ENCODE measurements at regions not wholly inside any gene's neighbourhood (a gene's known extent, or its start where the extent isn't known, plus 50 kb on each side); places are given as distances from the start of the nearest gene placed in this dataset.
A peak's percentile ranks its signal among the peaks of the same experiment; 100 is the strongest.
"Not testable (repeated sequence)": the region's sequence is repeated elsewhere in the genome, so short reads cannot be mapped to it uniquely, and the experiment has no call there.

- DNase-seq, result no peak
Observed at GRCh38 chr4:42824278-42824977, 68.1 kb upstream of the GRXCR1 start.

GRCh38 chr4:42821230-42821629 is 71.3 kb upstream of the GRXCR1 start:
- DNase-seq, result no peak

DNA sequence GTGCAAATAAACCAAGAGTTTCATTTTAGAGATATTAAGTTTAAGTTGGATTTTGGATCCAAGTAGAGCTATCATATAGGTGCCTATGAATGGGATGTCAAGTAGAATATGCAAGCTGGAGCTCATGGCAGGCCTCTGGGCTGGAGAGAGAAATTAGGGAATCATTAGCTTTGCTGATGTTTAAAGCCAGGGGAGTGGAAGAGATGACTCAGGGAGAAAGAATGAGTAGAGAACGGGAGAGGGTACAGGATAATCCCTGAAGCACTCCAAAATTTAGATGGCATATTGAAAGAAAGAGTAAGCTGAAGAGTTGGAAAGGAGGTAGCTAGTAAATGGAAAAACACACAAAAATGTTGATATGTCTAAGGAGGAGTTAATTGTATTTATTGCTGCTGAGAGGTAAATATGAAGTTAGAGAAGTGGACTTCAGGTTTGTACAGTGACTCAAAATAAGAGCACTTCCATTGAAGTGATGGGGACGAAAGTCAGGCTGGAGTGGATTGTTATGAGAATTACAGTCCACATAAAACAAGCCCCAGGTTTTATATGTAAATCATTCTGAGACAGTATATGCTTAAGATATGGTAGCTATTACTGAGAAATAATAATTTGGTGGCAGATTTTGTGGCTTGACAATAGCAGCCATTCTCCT is 72.5 kb upstream of the GRXCR1 start:
- no peak for DNase-seq

GRCh38 chr4:42817913-42818312 is 74.6 kb upstream of the GRXCR1 start:
- DNase-seq, result no peak

DNA sequence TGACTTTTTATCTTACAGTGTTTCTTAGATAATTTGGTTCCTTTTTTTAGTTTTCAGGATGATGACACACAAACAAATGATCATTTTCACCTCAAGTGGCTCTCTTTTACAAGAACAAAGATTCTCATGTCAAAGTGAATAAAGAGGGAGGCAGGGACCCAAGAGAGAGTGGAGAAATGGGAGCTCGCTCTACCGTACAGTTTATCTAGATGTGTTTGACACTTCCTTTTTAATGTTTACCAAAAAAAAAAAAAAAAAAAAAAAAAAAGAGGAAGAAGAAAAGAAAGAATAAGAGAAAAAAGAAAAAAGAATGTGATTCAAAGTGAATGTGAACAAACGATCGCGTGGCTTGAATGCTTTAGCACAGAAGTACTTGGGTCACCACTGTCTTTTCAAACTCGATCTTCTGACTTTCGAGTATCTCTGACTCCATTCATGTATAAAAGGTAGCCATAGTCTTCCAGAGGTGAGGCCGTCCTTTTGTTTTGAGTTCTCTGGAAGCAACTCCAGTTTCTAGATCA is 75.6 kb upstream of the GRXCR1 start:
- DNase-seq, result no peak

DNA sequence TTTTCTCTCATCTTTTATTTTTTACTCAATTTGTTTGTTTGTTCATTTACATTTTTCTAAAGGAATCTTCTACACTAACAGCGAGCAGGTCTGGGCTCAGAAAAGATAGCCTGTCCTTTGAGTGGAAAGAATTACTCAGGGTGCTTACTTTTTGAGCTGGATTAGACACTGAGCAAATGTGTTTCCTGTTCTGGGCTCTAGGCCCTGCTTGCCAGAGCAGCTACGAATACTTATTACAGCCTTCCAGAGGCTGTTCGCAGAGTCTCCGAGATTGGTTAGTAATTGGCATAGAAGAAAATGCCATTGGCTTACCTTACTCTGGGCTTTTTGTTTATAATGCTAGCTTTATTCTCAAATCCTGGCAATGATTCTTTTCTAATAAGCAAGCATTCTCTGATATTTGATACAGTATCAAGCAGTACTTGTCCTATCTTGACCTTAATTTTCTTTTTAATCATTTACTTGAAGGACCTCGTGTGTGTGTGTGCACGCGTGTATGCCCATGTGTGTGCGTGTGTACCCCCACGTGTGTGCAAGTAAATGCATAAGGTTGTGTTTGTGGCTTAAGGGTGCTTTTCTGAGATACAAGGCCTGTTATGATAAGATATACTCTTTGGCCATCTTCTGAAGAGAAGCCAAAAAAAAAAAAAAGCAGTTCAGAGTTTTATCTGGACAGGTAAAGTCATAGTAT is 76.2 kb upstream of the GRXCR1 start:
- no peak for DNase-seq

DNA sequence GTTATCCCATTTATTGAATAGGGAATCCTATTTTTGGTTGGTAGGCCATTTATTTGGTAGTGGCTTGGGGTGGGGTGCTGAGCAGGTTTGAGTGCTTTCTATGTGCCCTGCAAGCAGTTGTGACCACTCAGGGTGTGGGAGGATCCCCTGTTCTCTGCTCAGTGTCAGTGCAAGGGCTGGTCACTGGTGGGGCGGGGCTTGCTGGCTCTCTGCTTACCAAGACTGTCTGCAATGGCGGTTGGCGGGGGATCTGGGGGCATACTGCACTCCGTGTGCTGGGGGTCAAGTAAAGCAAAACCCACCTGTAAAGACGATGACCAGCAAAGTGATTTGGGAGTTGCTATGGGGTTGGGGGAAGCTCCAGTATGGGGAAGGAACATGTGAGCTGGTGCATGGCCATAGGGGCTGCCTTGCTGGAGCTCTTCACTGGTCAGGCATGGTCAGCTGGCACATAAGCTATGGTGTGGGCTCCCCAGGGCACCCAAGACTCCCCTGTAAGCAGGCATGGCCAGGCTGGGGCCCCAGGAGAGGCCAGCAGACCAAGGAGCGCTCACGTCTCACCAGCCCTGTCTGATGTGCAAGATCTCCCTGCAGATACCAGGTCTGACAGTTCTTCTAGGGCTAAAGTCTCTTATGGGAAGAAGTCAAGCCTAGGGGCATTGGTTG is 83.0 kb upstream of the GRXCR1 start:
- no peak for DNase-seq

GRCh38 chr4:42806303-42806835 is 86.1 kb upstream of the GRXCR1 start:
- no peak for DNase-seq

- no peak for DNase-seq
Observed at GRCh38 chr4:42789041-42789567, 103.4 kb upstream of the GRXCR1 start.

- no peak for DNase-seq
Observed at GRCh38 chr4:42787079-42787463, 105.4 kb upstream of the GRXCR1 start.

GRCh38 chr4:42786350-42787078 is 106.0 kb upstream of the GRXCR1 start:
- DNase-seq, result no peak

DNA sequence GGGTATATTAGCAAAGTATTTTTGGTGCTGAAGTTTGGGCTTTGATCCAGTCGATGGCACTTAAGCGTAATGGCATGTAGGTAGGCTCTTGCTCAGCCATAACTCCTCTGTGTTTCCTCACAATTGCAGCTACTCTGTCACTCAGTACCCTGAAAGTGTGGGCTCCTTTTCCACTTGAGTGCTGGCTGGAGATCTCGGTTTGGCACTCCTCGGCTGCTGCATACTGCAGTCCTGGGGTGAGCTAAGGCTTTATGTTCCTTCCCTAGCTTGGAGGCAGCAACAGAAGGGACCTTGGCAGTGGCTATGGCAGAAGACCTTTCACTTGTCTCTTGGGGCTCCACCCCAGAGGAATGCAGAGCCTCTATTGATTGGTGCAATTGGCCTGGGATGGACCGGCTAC is 106.7 kb upstream of the GRXCR1 start:
- DNase-seq, result no peak

DNA sequence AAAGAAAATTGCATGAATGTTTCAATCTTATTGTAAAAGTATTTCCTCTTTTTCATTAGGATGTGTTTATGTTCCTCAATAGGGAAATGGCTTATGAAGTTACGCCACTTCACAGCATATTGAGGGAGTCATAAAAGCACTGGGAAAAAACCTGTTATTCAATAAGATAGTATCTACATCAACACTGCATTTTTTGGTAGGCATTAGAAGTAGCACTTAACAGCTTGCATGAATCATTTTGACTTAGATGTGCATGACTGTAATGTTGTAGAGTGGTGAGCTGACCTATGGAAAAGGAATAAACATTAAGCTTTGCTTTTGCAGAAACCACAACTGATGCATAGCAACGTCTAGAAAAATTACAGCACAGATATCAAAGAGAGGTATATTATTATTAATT is 111.2 kb upstream of the GRXCR1 start:
- DNase-seq, result no peak

- no peak for DNase-seq
Observed at GRCh38 chr4:42778349-42778748, 114.2 kb upstream of the GRXCR1 start.

- DNase-seq, result no peak
Observed at GRCh38 chr4:42768125-42768748, 111.3 kb upstream of the ATP8A1 start.

DNA sequence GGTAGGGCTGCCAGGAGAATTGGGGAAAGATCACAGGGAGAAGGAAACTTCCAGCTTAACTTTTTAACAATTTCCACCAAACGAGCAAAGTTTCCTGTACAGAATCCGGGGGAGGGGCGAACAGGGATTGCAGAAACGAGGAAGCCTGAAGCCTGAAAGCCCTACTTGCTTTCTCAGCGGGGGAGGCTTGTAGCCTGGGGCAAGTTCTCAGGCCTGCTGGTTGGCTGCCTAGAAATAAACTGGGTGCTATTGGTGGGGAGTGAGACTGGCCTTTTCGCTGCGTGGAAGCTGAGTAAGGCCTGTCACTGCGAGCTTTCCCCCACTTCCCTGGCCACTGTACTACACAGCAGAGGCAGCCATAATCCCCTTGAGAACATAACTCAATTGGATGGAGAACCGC is 110.8 kb upstream of the ATP8A1 start:
- no peak for DNase-seq

DNA sequence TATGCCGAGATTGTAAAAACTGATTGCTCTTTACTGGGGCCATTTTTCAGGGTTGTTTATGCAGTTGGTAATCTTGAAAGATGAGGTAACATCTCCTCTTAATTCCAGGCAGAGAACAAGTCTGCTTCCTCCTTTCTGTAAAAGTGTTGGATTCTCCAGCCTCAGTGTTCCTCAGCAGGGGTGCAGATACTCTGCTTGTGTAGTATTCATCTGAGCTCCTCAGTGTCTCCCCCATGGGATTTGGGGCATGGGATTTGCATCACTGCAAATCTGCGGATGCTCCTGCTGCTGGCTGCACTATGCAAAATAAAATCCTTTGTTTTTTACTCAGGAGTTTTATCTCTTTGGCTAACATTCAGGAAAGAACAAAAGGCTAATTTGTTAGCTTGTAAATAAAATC is 104.9 kb upstream of the ATP8A1 start:
- DNase-seq, result no peak

- DNase-seq, result not testable (repeated sequence)
Observed at GRCh38 chr4:42754965-42755364, 98.1 kb upstream of the ATP8A1 start.

- no peak for DNase-seq
Observed at GRCh38 chr4:42751587-42751986, 94.7 kb upstream of the ATP8A1 start.

DNA sequence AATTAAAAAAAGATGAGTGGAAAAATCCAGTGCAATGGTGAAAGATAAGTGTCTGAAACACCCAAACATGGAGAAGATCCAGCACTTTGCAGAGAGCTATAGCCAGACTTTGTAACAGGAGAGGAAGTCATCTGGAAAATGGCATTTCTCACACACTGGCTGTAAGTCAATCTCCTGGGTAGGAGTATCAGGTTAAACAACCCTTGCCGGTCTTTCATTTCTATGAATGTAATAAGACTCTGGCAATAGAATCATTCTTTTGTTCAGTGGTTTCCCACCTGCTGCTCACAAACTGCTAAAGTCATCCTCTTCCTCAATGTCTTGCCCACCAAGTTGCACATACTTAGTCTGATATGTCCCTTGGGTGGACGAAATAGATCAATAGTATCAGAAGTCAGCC is 94.0 kb upstream of the ATP8A1 start:
- no peak for DNase-seq

DNA sequence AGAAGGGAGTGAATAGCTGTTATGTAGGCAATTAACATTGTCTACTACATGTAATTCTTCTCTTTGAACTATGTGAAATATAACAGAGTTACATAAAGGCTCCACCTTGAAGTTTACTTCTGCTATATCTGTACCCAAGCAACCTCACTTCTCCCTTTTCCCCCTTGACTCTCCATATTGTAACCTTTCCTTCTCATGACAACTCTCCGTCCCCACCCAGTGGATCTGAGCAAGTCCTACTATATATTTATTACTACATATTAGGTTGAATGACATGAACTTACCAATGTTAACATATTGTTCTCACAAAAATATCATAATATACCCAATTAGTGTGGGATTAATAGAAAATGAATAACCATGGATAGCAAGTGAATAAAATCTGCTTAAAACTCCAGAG is 93.2 kb upstream of the ATP8A1 start:
- peak in 1 of 2 experiments; percentile 3 for DNase-seq

DNA sequence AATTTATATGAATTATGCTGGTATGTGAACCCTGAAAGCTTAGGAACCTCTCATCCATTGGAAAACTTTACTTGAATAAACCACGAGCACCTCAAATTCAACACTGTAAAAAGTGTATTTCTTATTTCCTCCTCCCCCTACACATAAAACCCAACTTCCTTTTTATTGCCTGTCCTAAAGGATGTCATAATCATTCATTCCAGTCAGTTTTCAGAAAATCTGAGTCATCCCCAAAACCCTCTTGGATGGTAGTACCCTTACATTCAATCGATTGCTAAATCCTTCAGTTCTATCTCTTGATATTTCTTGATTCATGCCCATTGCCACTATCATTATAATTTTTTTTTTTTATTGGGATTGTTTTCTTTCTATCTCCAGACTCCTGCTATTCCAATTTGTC is 91.1 kb upstream of the ATP8A1 start:
- DNase-seq, result no peak

Data from stimulated activated CD4-positive, alpha-beta T cell treated with anti-CD3 and anti-CD28 coated beads, Interleukin-4, amount 100 ng/mL, for 4 hours (primary cell).